ENCODE measurements at regions not wholly inside any gene's neighbourhood (a gene's known extent, or its start where the extent isn't known, plus 50 kb on each side); places are given as distances from the start of the nearest gene placed in this dataset.

DNA sequence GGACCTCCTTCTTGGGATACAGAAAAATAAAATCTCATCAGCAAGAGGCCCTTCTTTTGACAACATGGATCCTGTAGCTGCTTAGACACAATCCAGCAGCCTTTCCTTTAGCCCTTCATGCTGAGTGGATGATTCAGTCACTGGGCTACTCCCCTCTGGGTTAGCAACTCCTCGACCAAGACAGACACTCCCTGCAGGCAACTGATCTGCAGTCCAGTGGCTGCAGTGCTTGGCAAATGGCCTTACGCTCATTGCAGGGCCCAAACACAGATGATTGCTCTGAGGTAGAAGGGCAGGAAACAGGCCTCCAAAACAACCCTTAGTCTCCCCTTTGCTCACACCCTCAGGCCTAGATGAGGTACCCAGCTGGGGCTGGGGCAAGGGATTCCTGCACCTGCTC is 73.2 kb upstream of the OPCML start:
- Histone ChIP-seq H3K4me3 (no peak overlapping the region), H3K4me1 (no peaks in the 10 kb centered on the region), H3K9me3 (no peaks in the 10 kb centered on the region), H3K27ac (no peak overlapping the region), H3K36me3 (no peaks in the 10 kb centered on the region), H3K27me3 (no peaks in the 10 kb centered on the region)
- DNase-seq = no peak
- TF ChIP-seq CTCF (IDR thresholded peaks at IDR 0.05) (no peak), POLR2A (IDR thresholded peaks at IDR 0.05) (no peak)
- intact Hi-C loops (cut with DNase I) = no loop called here
- ATAC-seq = no peak
- WGBS (ENCODE audit: insufficient coverage, low coverage, low lambda C conversion rate, missing lambda C conversion rate) = 100% methylated on average over 1 of the region's 2 CpGs

DNA sequence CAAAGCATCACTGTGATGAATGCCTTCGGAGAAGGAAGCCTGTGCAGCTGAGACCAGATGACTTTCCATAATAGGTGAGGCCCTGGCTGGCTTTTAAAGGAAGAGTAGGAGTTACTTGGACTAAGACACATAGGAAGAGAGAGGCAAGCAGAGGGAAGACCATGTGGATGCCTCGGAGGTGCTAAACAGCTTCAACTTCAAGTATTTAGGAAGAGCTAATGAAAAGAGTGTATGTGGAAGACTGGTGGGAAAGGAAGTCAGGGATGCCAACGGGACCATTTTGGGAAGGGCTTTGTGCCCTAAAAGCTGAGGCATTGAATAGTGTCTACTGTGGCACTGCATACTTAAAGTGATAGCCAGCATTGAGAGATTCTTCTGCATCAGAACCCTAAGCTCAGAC is 69.3 kb upstream of the OPCML start:
- no peaks in the 10 kb centered on the region for H3K4me1 ChIP-seq
- no peak for DNase-seq
- no peak overlapping the region for H3K4me3 ChIP-seq
- H3K36me3 ChIP-seq = no peaks in the 10 kb centered on the region
- TF ChIP-seq POLR2A (IDR thresholded peaks at IDR 0.05) (no peak), CTCF (IDR thresholded peaks at IDR 0.05) (no peak)
- ATAC-seq = no peak
- H3K27ac ChIP-seq = no peak overlapping the region
- no peaks in the 10 kb centered on the region for H3K9me3 ChIP-seq
- no peaks in the 10 kb centered on the region for H3K27me3 ChIP-seq
- WGBS (ENCODE audit: insufficient coverage, low coverage, low lambda C conversion rate, missing lambda C conversion rate) = 29% methylated on average over 3 of the region's 3 CpGs
- intact Hi-C loops (cut with DNase I) = no loop called here

- H3K27me3 ChIP-seq = no peaks in the 10 kb centered on the region
- WGBS (ENCODE audit: insufficient coverage, low coverage, low lambda C conversion rate, missing lambda C conversion rate) = 28% methylated on average over 6 of the region's 6 CpGs
- ATAC-seq = no peak
- intact Hi-C loops (cut with DNase I) = no loop called here
- no peaks in the 10 kb centered on the region for H3K9me3 ChIP-seq
- TF ChIP-seq POLR2A (IDR thresholded peaks at IDR 0.05) (no peak), CTCF (IDR thresholded peaks at IDR 0.05) (no peak)
- no peaks in the 10 kb centered on the region for H3K4me1 ChIP-seq
- H3K4me3 ChIP-seq = no peak overlapping the region
- H3K36me3 ChIP-seq = no peaks in the 10 kb centered on the region
- no peak overlapping the region for H3K27ac ChIP-seq
- no peak for DNase-seq
Observed at GRCh38 chr11:133600786-133601185, 68.5 kb upstream of the OPCML start.

DNA sequence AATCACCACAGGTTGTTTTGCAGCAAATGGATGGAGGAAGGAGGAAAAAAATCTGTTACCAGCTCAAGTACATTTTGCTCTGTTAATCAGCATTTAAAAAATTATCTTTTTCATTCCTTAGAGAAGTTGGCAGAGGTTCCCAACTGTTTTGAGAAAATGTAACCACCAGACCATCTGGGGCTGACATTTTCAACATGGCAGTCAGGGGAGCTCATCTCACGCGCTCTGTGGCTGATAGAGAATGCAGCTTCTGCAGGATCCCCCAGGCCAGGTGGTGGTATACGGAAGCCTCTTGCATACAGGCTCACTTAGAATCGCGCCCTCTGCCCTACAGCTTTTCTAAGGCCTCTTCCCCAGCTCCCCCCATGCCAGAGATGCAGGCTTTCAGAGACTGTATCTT is 68.0 kb upstream of the OPCML start:
- no peaks in the 10 kb centered on the region for H3K27me3 ChIP-seq
- no peaks in the 10 kb centered on the region for H3K36me3 ChIP-seq
- intact Hi-C loops (cut with DNase I) = no loop called here
- H3K9me3 ChIP-seq = no peaks in the 10 kb centered on the region
- DNase-seq (no peak), ATAC-seq (no peak)
- no peak for TF ChIP-seq CTCF (IDR thresholded peaks at IDR 0.05)
- no peak for TF ChIP-seq POLR2A (IDR thresholded peaks at IDR 0.05)
- no peaks in the 10 kb centered on the region for H3K4me1 ChIP-seq
- WGBS (ENCODE audit: insufficient coverage, low coverage, low lambda C conversion rate, missing lambda C conversion rate) = 74% methylated on average over 5 of the region's 5 CpGs
- H3K27ac ChIP-seq = no peak overlapping the region
- H3K4me3 ChIP-seq = no peak overlapping the region

- ATAC-seq = no peak
- no peak for DNase-seq
- Histone ChIP-seq H3K9me3 (no peaks in the 10 kb centered on the region), H3K27ac (no peak overlapping the region), H3K4me3 (no peak overlapping the region), H3K27me3 (no peaks in the 10 kb centered on the region), H3K4me1 (no peaks in the 10 kb centered on the region), H3K36me3 (no peaks in the 10 kb centered on the region)
- whole genome bisulfite sequencing (ENCODE audit: insufficient coverage, low coverage, low lambda C conversion rate, missing lambda C conversion rate) = 39% methylated on average over 2 of the region's 3 CpGs
- TF ChIP-seq POLR2A (IDR thresholded peaks at IDR 0.05) (no peak), CTCF (IDR thresholded peaks at IDR 0.05) (no peak)
- intact Hi-C loops (cut with DNase I) = no loop called here
Observed at GRCh38 chr11:133598906-133599305, 66.6 kb upstream of the OPCML start.

All from right lobe of liver (tissue), 6 donors.